Sigmoid colon (tissue), 6 donors: ENCODE measurements at regions not wholly inside any gene's neighbourhood (a gene's known extent, or its start where the extent isn't known, plus 50 kb on each side); places are given as distances from the start of the nearest gene placed in this dataset.
"Not testable (repeated sequence)": the region's sequence is repeated elsewhere in the genome, so short reads cannot be mapped to it uniquely, and the experiment has no call there.

Experiments
- DNase-seq: peaks from one replicate; pipeline ENCODE4 v3.0.0-alpha.2; 2019
- H3K27ac ChIP-seq, 4 donors: fragments of 200-600 bp; sonication (generic); one replicate each; pipeline ENCODE4 v1.5.1; 2016 to 2019; ENCODE audit warnings: mild to moderate bottlenecking in 1 of 4
- H3K27me3 ChIP-seq, 3 donors: fragments of 200-600 bp; sonication (generic); one replicate each; pipeline ENCODE4 v1.5.1; 2019; ENCODE audit warnings: mild to moderate bottlenecking in 1 of 3
- H3K36me3 ChIP-seq, 4 donors: fragments of 200-600 bp; sonication (generic); one replicate each; pipeline ENCODE4 v1.5.1; 2016 to 2019
- H3K4me1 ChIP-seq, 4 donors: fragments of 200-600 bp; sonication (generic); one replicate each; pipeline ENCODE4 v1.5.1; 2017 to 2019
- H3K4me3 ChIP-seq, 4 donors: fragments of 200-600 bp; sonication (generic); one replicate each; pipeline ENCODE4 v1.5.1; 2017 to 2019; ENCODE audit warnings: mild to moderate bottlenecking in 2 of 4, moderate library complexity in 1 of 4
- H3K9me3 ChIP-seq, 4 donors: fragments of 200-600 bp in 3 of 4; sonication (generic) in 3 of 4; one replicate each; pipeline versions ENCODE4 v1.5.1 to v1.6.1; 2013 to 2019
- CTCF ChIP-seq, 4 experiments: fragments of 450-650 bp in 3 of 4; fragments of 200-600 bp in 1 of 4; IDR thresholded peaks; one replicate each; pipeline ENCODE4 v1.5.1; 2016 to 2019; ENCODE audit warnings: antibody characterized with exemption in 4 of 4, mild to moderate bottlenecking in 3 of 4, moderate library complexity in 2 of 4
- EP300 ChIP-seq, 4 donors: sonication (generic); formaldehyde crosslinking; IDR thresholded peaks; one replicate each; pipeline ENCODE4 v1.6.1; 2017; ENCODE audit warnings: antibody characterized with exemption in 4 of 4
- POLR2A ChIP-seq, 2 donors: fragments of 450-650 bp; IDR thresholded peaks; one replicate each; pipeline ENCODE4 v1.6.1; 2016; ENCODE audit warnings: antibody characterized with exemption in 2 of 2, mild to moderate bottlenecking in 2 of 2, moderate library complexity in 2 of 2
- POLR2AphosphoS5 ChIP-seq, 4 donors: sonication (generic); formaldehyde crosslinking; IDR thresholded peaks; one replicate each; pipeline ENCODE4 v1.6.1; 2017; ENCODE audit warnings: antibody characterized with exemption in 4 of 4
- WGBS, 2 donors: extraction: QIAGEN DNeasy Blood & Tissue Kit; methylation state at CpG; one replicate each; pipeline ENCODE4 v1.1.7; 2013; 5-methylcytosine and 5-hydroxymethylcytosine counted together
- intact Hi-C: fragments of 100-400 bp; cut with DNase I; formaldehyde crosslinking; loops from one replicate; pipeline ENCODE4 v1.15.1; 2023
- donor health status: healthy with polysubstance abuse.
- donor health status: healthy.

- H3K4me3 ChIP-seq, intact Hi-C loops, DNase-seq, H3K4me1 ChIP-seq, H3K27me3 ChIP-seq, H3K9me3 ChIP-seq, H3K36me3 ChIP-seq, H3K27ac ChIP-seq: not testable (repeated sequence)
- WGBS, 2 donors: 90% methylated on average over 26 of the region's 26 CpGs
Observed at GRCh38 chrX:35221391-35221790, 278.8 kb downstream of the FAM47B start.

- WGBS, 2 donors: 45 to 72% methylated on average over 3 of the region's 3 CpGs
- TF ChIP-seq POLR2AphosphoS5 (IDR thresholded peaks at IDR 0.05) (no peak), CTCF (IDR thresholded peaks at IDR 0.05) (no peak), POLR2A (IDR thresholded peaks at IDR 0.05) (no peak), EP300 (IDR thresholded peaks at IDR 0.05) (no peak)
- no peak overlapping the region for H3K4me3 ChIP-seq
Observed at GRCh38 chrX:35244088-35244741, 301.6 kb downstream of the FAM47B start.

GRCh38 chrX:35244796-35245508 lies 302.4 kb downstream of the FAM47B start:
- WGBS, 2 donors: 82 to 91% methylated on average over 11 of the region's 11 CpGs
- Histone ChIP-seq H3K27ac (no peak overlapping the region), H3K9me3 (no peaks in the 10 kb centered on the region), H3K36me3 (no peaks in the 10 kb centered on the region), H3K4me3 (no peak overlapping the region), H3K27me3 (no peaks in the 10 kb centered on the region), H3K4me1 (no peaks in the 10 kb centered on the region)
- no peak for DNase-seq
- TF ChIP-seq CTCF (IDR thresholded peaks at IDR 0.05) (no peak), POLR2AphosphoS5 (IDR thresholded peaks at IDR 0.05) (no peak), EP300 (IDR thresholded peaks at IDR 0.05) (no peak), POLR2A (IDR thresholded peaks at IDR 0.05) (no peak)
- intact Hi-C loops: no loop called here

More at GRCh38 chrX:35244088-35244741, 301.6 kb downstream of the FAM47B start:
- Histone ChIP-seq H3K27ac (no peak overlapping the region), H3K27me3 (no peaks in the 10 kb centered on the region), H3K4me1 (no peaks in the 10 kb centered on the region), H3K36me3 (no peaks in the 10 kb centered on the region), H3K9me3 (no peaks in the 10 kb centered on the region)
- DNase-seq: no peak
- intact Hi-C loops: no loop called here

- DNase-seq: no peak
- Histone ChIP-seq H3K27ac (no peak overlapping the region), H3K27me3 (no peaks in the 10 kb centered on the region), H3K36me3 (no peaks in the 10 kb centered on the region), H3K4me1 (no peaks in the 10 kb centered on the region), H3K9me3 (no peaks in the 10 kb centered on the region), H3K4me3 (no peak overlapping the region)
- 48 to 69% methylated on average over 1 of the region's 1 CpG for WGBS, 2 donors
- TF ChIP-seq EP300 (IDR thresholded peaks at IDR 0.05) (no peak), CTCF (IDR thresholded peaks at IDR 0.05) (no peak), POLR2A (IDR thresholded peaks at IDR 0.05) (no peak), POLR2AphosphoS5 (IDR thresholded peaks at IDR 0.05) (no peak)
- intact Hi-C loops: no loop called here
Observed at GRCh38 chrX:35251226-35251625, 308.6 kb downstream of the FAM47B start.

GRCh38 chrX:35276115-35276514 lies 333.5 kb downstream of the FAM47B start:
- Histone ChIP-seq H3K9me3 (no peaks in the 10 kb centered on the region), H3K4me1 (no peaks in the 10 kb centered on the region), H3K36me3 (no peaks in the 10 kb centered on the region), H3K4me3 (no peak overlapping the region), H3K27me3 (no peaks in the 10 kb centered on the region), H3K27ac (no peak overlapping the region)
- intact Hi-C loops: no loop called here
- WGBS, 2 donors: 95 to 98% methylated on average over 6 of the region's 6 CpGs
- TF ChIP-seq EP300 (IDR thresholded peaks at IDR 0.05): no peak
- TF ChIP-seq POLR2A (IDR thresholded peaks at IDR 0.05): no peak
- no peak for TF ChIP-seq POLR2AphosphoS5 (IDR thresholded peaks at IDR 0.05)
- TF ChIP-seq CTCF (IDR thresholded peaks at IDR 0.05): no peak
- DNase-seq: no peak
